ENCODE measurements at regions not wholly inside any gene's neighbourhood (a gene's known extent, or its start where the extent isn't known, plus 50 kb on each side); places are given as distances from the start of the nearest gene placed in this dataset.

DNA sequence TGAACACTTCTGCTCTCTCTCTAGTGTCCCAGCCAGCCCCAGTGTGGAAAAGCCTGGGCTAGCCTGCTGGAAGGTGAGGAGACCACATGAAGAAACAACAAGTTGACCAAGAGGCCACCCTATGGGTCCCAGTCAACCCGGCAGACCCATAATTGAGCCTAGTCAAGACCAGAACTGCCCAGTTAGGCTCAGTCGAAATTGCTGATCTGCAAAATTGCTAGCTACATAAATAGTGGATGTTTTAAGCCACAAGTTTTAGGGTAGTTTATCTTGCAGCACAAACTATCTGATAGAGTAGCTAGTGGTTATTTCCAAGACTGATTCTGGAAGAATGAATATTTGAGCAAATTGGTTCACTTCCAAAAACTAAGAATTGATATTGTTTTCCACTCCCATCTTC is 82.3 kb upstream of the CCDC112 start:
- TF ChIP-seq, protein P1, sequence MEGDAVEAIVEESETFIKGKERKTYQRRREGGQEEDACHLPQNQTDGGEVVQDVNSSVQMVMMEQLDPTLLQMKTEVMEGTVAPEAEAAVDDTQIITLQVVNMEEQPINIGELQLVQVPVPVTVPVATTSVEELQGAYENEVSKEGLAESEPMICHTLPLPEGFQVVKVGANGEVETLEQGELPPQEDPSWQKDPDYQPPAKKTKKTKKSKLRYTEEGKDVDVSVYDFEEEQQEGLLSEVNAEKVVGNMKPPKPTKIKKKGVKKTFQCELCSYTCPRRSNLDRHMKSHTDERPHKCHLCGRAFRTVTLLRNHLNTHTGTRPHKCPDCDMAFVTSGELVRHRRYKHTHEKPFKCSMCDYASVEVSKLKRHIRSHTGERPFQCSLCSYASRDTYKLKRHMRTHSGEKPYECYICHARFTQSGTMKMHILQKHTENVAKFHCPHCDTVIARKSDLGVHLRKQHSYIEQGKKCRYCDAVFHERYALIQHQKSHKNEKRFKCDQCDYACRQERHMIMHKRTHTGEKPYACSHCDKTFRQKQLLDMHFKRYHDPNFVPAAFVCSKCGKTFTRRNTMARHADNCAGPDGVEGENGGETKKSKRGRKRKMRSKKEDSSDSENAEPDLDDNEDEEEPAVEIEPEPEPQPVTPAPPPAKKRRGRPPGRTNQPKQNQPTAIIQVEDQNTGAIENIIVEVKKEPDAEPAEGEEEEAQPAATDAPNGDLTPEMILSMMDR (IDR thresholded peaks at IDR 0.05) = no peak
- no peak for TF ChIP-seq POLR2A (IDR thresholded peaks at IDR 0.05)
- no peak for TF ChIP-seq POLR2AphosphoS5 (IDR thresholded peaks at IDR 0.05; ENCODE audit: insufficient read depth in 1 of 2, low read depth in 1 of 2)

All from vagina (tissue), 2 donors.